ENCODE measurements at regions not wholly inside any gene's neighbourhood (a gene's known extent, or its start where the extent isn't known, plus 50 kb on each side); places are given as distances from the start of the nearest gene placed in this dataset.

GRCh38 chr12:92010853-92011701, 134.6 kb downstream of the BTG1 start:
- Histone ChIP-seq H3K4me1 (ENCODE audit: control insufficient read depth in 4 of 4, insufficient read depth in 4 of 4, low read length in 3 of 4) (peaks cover 0 to 4% (median 0%) of the 10 kb centered on the region in 4 donors), H3K9me3 (ENCODE audit: control insufficient read depth in 4 of 4, low read length in 3 of 4) (no peaks in the 10 kb centered on the region), H3K4me3 (ENCODE audit: low read depth in 1 of 3, low read length in 3 of 3) (no peak overlapping the region), H3K27me3 (ENCODE audit: control insufficient read depth in 4 of 4, insufficient read depth in 4 of 4, low read length in 3 of 4) (no peaks in the 10 kb centered on the region), H3K36me3 (ENCODE audit: control insufficient read depth in 4 of 4, insufficient read depth in 3 of 4, low read depth in 1 of 4, low read length in 3 of 4) (no peaks in the 10 kb centered on the region), H3K9ac (ENCODE audit: low read depth in 1 of 2, low read length in 2 of 2) (no peak overlapping the region), H3K27ac (ENCODE audit: low read depth in 1 of 2, low read length in 2 of 2) (no peak overlapping the region)
- no peak for DNase-seq (ENCODE audit: low spot score)
- WGBS, result 89% methylated on average over 10 of the region's 10 CpGs
- TF ChIP-seq JUND (IDR thresholded peaks at IDR 0.05), result no peak

- Histone ChIP-seq H3K9me3 (ENCODE audit: control insufficient read depth in 4 of 4, low read length in 3 of 4) (no peaks in the 10 kb centered on the region), H3K27me3 (ENCODE audit: control insufficient read depth in 4 of 4, insufficient read depth in 4 of 4, low read length in 3 of 4) (no peaks in the 10 kb centered on the region), H3K9ac (ENCODE audit: low read depth in 1 of 2, low read length in 2 of 2) (no peak overlapping the region), H3K4me3 (ENCODE audit: low read depth in 1 of 3, low read length in 3 of 3) (no peak overlapping the region), H3K27ac (ENCODE audit: low read depth in 1 of 2, low read length in 2 of 2) (no peak overlapping the region), H3K4me1 (ENCODE audit: control insufficient read depth in 4 of 4, insufficient read depth in 4 of 4, low read length in 3 of 4) (peaks cover 0 to 4% (median 0%) of the 10 kb centered on the region in 4 donors), H3K36me3 (ENCODE audit: control insufficient read depth in 4 of 4, insufficient read depth in 3 of 4, low read depth in 1 of 4, low read length in 3 of 4) (no peaks in the 10 kb centered on the region)
- 72% methylated on average over 2 of the region's 2 CpGs for WGBS
- no peak for TF ChIP-seq FOXA2 (IDR thresholded peaks at IDR 0.05)
- no peak for TF ChIP-seq FOXA1 (IDR thresholded peaks at IDR 0.05)
- no peak for TF ChIP-seq CTCF (IDR thresholded peaks at IDR 0.05; ENCODE audit: low read depth, low read length, missing input control)
- TF ChIP-seq HNF4G (IDR thresholded peaks at IDR 0.05), result peak; percentile 28
- TF ChIP-seq NR2F2 (IDR thresholded peaks at IDR 0.05), result no peak
- peak; percentile 70 to 85 for TF ChIP-seq HNF4A (conservative IDR thresholded peaks at IDR 0.05)
- TF ChIP-seq MAX (IDR thresholded peaks at IDR 0.05), result no peak
- DNase-seq (ENCODE audit: low spot score), result no peak
These were observed 135.3 kb downstream of the BTG1 start for GRCh38 chr12:92010368-92010767.

GRCh38 chr12:92008345-92008744, 137.3 kb downstream of the BTG1 start:
- Histone ChIP-seq H3K9ac (ENCODE audit: low read depth in 1 of 2, low read length in 2 of 2) (no peak overlapping the region), H3K9me3 (ENCODE audit: control insufficient read depth in 4 of 4, low read length in 3 of 4) (no peaks in the 10 kb centered on the region), H3K27ac (ENCODE audit: low read depth in 1 of 2, low read length in 2 of 2) (no peak overlapping the region), H3K36me3 (ENCODE audit: control insufficient read depth in 4 of 4, insufficient read depth in 3 of 4, low read depth in 1 of 4, low read length in 3 of 4) (no peaks in the 10 kb centered on the region), H3K4me3 (ENCODE audit: low read depth in 1 of 3, low read length in 3 of 3) (no peak overlapping the region), H3K4me1 (ENCODE audit: control insufficient read depth in 4 of 4, insufficient read depth in 4 of 4, low read length in 3 of 4) (peaks cover 0 to 4% (median 0%) of the 10 kb centered on the region in 4 donors), H3K27me3 (ENCODE audit: control insufficient read depth in 4 of 4, insufficient read depth in 4 of 4, low read length in 3 of 4) (no peaks in the 10 kb centered on the region)
- 95% methylated on average over 5 of the region's 5 CpGs for WGBS
- DNase-seq (ENCODE audit: low spot score), result no peak
- TF ChIP-seq GABPA (IDR thresholded peaks at IDR 0.05 in 1 of 2, conservative IDR thresholded peaks at IDR 0.05 in 1 of 2) (no peak), RAD21 (IDR thresholded peaks at IDR 0.05) (no peak), JUND (IDR thresholded peaks at IDR 0.05) (no peak), FOXA1 (IDR thresholded peaks at IDR 0.05) (no peak), YY1 (IDR thresholded peaks at IDR 0.05) (no peak)

GRCh38 chr12:92007787-92008186, 137.9 kb downstream of the BTG1 start:
- WGBS, result 98% methylated on average over 9 of the region's 9 CpGs
- Histone ChIP-seq H3K36me3 (ENCODE audit: control insufficient read depth in 4 of 4, insufficient read depth in 3 of 4, low read depth in 1 of 4, low read length in 3 of 4) (no peaks in the 10 kb centered on the region), H3K9ac (ENCODE audit: low read depth in 1 of 2, low read length in 2 of 2) (no peak overlapping the region), H3K4me1 (ENCODE audit: control insufficient read depth in 4 of 4, insufficient read depth in 4 of 4, low read length in 3 of 4) (peaks cover 0 to 4% (median 0%) of the 10 kb centered on the region in 4 donors), H3K9me3 (ENCODE audit: control insufficient read depth in 4 of 4, low read length in 3 of 4) (no peaks in the 10 kb centered on the region), H3K27me3 (ENCODE audit: control insufficient read depth in 4 of 4, insufficient read depth in 4 of 4, low read length in 3 of 4) (no peaks in the 10 kb centered on the region), H3K4me3 (ENCODE audit: low read depth in 1 of 3, low read length in 3 of 3) (no peak overlapping the region), H3K27ac (ENCODE audit: low read depth in 1 of 2, low read length in 2 of 2) (no peak overlapping the region)
- no peak for DNase-seq (ENCODE audit: low spot score)
- no peak for TF ChIP-seq CTCF (IDR thresholded peaks at IDR 0.05; ENCODE audit: low read depth, low read length, missing input control)
- no peak for TF ChIP-seq HNF4G (IDR thresholded peaks at IDR 0.05)
- TF ChIP-seq HNF4A (conservative IDR thresholded peaks at IDR 0.05), result no peak
- no peak for TF ChIP-seq NR2F2 (IDR thresholded peaks at IDR 0.05)
- no peak for TF ChIP-seq GABPA (IDR thresholded peaks at IDR 0.05 in 1 of 2, conservative IDR thresholded peaks at IDR 0.05 in 1 of 2)
- no peak for TF ChIP-seq YY1 (IDR thresholded peaks at IDR 0.05)
- TF ChIP-seq SP1 (IDR thresholded peaks at IDR 0.05), result no peak
- TF ChIP-seq ATF3 (IDR thresholded peaks at IDR 0.05), result no peak
- no peak for TF ChIP-seq REST (IDR thresholded peaks at IDR 0.05)

Data from liver (tissue), 8 donors.